GM12878 (cell line): ENCODE measurements at regions not wholly inside any gene's neighbourhood (a gene's known extent, or its start where the extent isn't known, plus 50 kb on each side); places are given as distances from the start of the nearest gene placed in this dataset.

ENCODE experiments used
- ATAC-seq: fragments of 200-7000 bp; cut with Tn5 transposase; 3 replicates; pipeline ENCODE4 v1.9.1; 2020; ENCODE audit warnings: mild to moderate bottlenecking, moderate library complexity
- BruUV-seq: library from RNA; stranded (reverse); fragments of 400-500 nt; replicated peaks from 2 replicates; lab custom pipeline; 2021; lab: Mats Ljungman, UMichigan
- CTCF ChIA-PET: fragments of 300-600 bp; sonication (Branson Sonifier 250); formaldehyde crosslinking; extraction: SDS; loops from one replicate; lab custom pipeline; 2021; ENCODE audit warnings: inconsistent platforms; lab: Yijun Ruan, JAX
- POLR2A ChIA-PET: fragments of 350-600 bp; formaldehyde crosslinking; extraction: SDS; loops from one replicate; lab custom pipeline; 2021; ENCODE audit warnings: inconsistent platforms; lab: Charles Lee
- RAD21 ChIA-PET: fragments of 300-600 bp; sonication (Branson Sonifier 250); formaldehyde crosslinking; loops from one replicate; lab custom pipeline; 2023; ENCODE audit warnings: antibody characterized with exemption; ENCODE audit not compliant: unreplicated experiment; lab: Charles Lee
- SMC1A ChIA-PET: fragments of 300-600 bp; sonication (Branson Sonifier 250); formaldehyde crosslinking; loops from one replicate; lab custom pipeline; 2023; ENCODE audit not compliant: unreplicated experiment, uncharacterized antibody; lab: Charles Lee
- DNase-seq: peaks from one replicate; pipeline ENCODE4 v3.0.0-alpha.2; 2011; ENCODE audit warnings: low read depth, low spot score
- FAIRE-seq: peaks from 3 replicates; lab custom pipeline; 2011; peaks lifted over from hg19 to GRCh38; lab: Jason Lieb, UNC
- H2AFZ ChIP-seq: 2 replicates; pipeline ENCODE4 v1.6.0; 2011; ENCODE audit warnings: low read depth, low read length, control low read depth; ENCODE audit not compliant: control insufficient read depth
- H3K27ac ChIP-seq: 2 replicates; pipeline ENCODE4 v1.5.1; 2011; ENCODE audit warnings: control low read depth; ENCODE audit not compliant: control insufficient read depth, insufficient read depth
- H3K27me3 ChIP-seq, 2 experiments: replicated peaks in 1 of 2; 2 replicates each; pipeline versions ENCODE4 v1.6.0 to v1.6.1; 2011; ENCODE audit warnings: low read length in 1 of 2; ENCODE audit not compliant: control insufficient read depth in 2 of 2, insufficient read depth in 2 of 2
- H3K36me3 ChIP-seq, 2 experiments: 2 replicates each; pipeline ENCODE4 v1.5.1; 2011; ENCODE audit warnings: low read length in 1 of 2; ENCODE audit not compliant: control insufficient read depth in 2 of 2, insufficient read depth in 2 of 2
- H3K4me1 ChIP-seq: 2 replicates; pipeline ENCODE4 v1.6.1; 2011; ENCODE audit warnings: mild to moderate bottlenecking, low read length, moderate library complexity, mixed read lengths; ENCODE audit not compliant: control insufficient read depth, insufficient read depth
- H3K4me2 ChIP-seq: 2 replicates; pipeline ENCODE4 v1.6.0; 2011; ENCODE audit warnings: control low read depth; ENCODE audit not compliant: control insufficient read depth, insufficient read depth
- H3K4me3 ChIP-seq: fragments of 200-600 bp; sonication (generic); 2 replicates; pipeline ENCODE4 v1.5.1; 2016
- H3K79me2 ChIP-seq: 2 replicates; pipeline ENCODE4 v1.6.0; 2011; ENCODE audit warnings: low read length; ENCODE audit not compliant: control insufficient read depth, insufficient read depth
- H3K9ac ChIP-seq: 2 replicates; pipeline ENCODE4 v1.8.0; 2011; ENCODE audit warnings: low read length, control low read depth, mixed read lengths; ENCODE audit not compliant: control insufficient read depth, insufficient read depth
- H3K9me3 ChIP-seq: replicated peaks from 3 replicates; pipeline ENCODE4 v1.5.1; 2011; ENCODE audit warnings: mild to moderate bottlenecking, low read length; ENCODE audit not compliant: control insufficient read depth, insufficient read depth
- H4K20me1 ChIP-seq: 2 replicates; pipeline ENCODE4 v1.6.0; 2011; ENCODE audit not compliant: control insufficient read depth, insufficient read depth
- CREM ChIP-seq: IDR thresholded peaks from 2 replicates; pipeline ENCODE4 v1.6.1; 2014; ENCODE audit warnings: antibody characterized with exemption, low read depth
- E2F8 ChIP-seq: fragments of 450-650 bp; IDR thresholded peaks from 2 replicates; pipeline ENCODE4 v1.6.1; 2018; ENCODE audit warnings: mild to moderate bottlenecking, low read depth, moderate library complexity; ENCODE audit not compliant: partially characterized antibody
- EGR1 ChIP-seq, 2 experiments: IDR thresholded peaks; 1 replicate in 1 of 2; 2 replicates in 1 of 2; pipeline ENCODE4 v1.6.1; 2011 to 2012; ENCODE audit warnings: low read depth in 2 of 2, low read length in 2 of 2, borderline replicate concordance in 1 of 2, mild to moderate bottlenecking in 1 of 2, moderate library complexity in 1 of 2
- ETV6 ChIP-seq, 2 experiments: fragments of 450-650 bp in 1 of 2; IDR thresholded peaks in 1 of 2; conservative IDR thresholded peaks in 1 of 2; 2 replicates each; pipeline ENCODE4 v1.6.1; 2014; ENCODE audit warnings: antibody characterized with exemption in 1 of 2, borderline replicate concordance in 1 of 2, low read depth in 1 of 2, mild to moderate bottlenecking in 1 of 2, moderate library complexity in 1 of 2
- HSF1 ChIP-seq: fragments of 150-350 bp; IDR thresholded peaks from 2 replicates; pipeline ENCODE4 v1.6.1; 2014; ENCODE audit warnings: mild to moderate bottlenecking, low read depth, low read length
- JUNB ChIP-seq: IDR thresholded peaks from 2 replicates; pipeline ENCODE4 v1.6.1; 2016; ENCODE audit warnings: antibody characterized with exemption, mild to moderate bottlenecking
- NR2C2 ChIP-seq: IDR thresholded peaks from 2 replicates; pipeline ENCODE4 v1.6.1; 2011; ENCODE audit warnings: borderline replicate concordance, low read depth; ENCODE audit not compliant: control insufficient read depth, insufficient read length
- POU2F2 ChIP-seq: IDR thresholded peaks from 3 replicates; pipeline ENCODE4 v1.6.1; 2011; ENCODE audit warnings: low read depth, mild to moderate bottlenecking, low read length, borderline replicate concordance
- USF1 ChIP-seq: IDR thresholded peaks from 2 replicates; pipeline ENCODE4 v1.6.1; 2011; ENCODE audit warnings: borderline replicate concordance, low read depth, mild to moderate bottlenecking, moderate library complexity, mixed read lengths, low read length; ENCODE audit not compliant: insufficient read depth; ENCODE audit errors: extremely low read length
- WGBS: methylation state at CpG from one replicate; pipeline ENCODE4 v1.1.6; 2016; ENCODE audit warnings: low lambda C conversion rate; ENCODE audit not compliant: insufficient replicate concordance, insufficient coverage; ENCODE audit errors: missing lambda C conversion rate; 5-methylcytosine and 5-hydroxymethylcytosine counted together
- in situ Hi-C: fragments of 300-500 bp; cut with MboI; formaldehyde crosslinking; loops from 9 replicates; pipeline ENCODE4 v1.14.3; 2018; ENCODE audit warnings: mixed read lengths
- intact Hi-C: fragments of 100-400 bp; cut with micrococcal nuclease; formaldehyde crosslinking; loops from one replicate; pipeline ENCODE4 v1.14.2; 2022; ENCODE audit not compliant: unreplicated experiment
- TF ChIP-seq, protein P1 (sequence below): IDR thresholded peaks from 2 replicates; pipeline ENCODE4 v1.6.1; 2011; ENCODE audit warnings: mild to moderate bottlenecking, low read depth, low read length, moderate library complexity; ENCODE audit not compliant: insufficient replicate concordance

GRCh38 chr10:123519861-123520260 is 146.3 kb upstream of the GPR26 start:
- intact Hi-C loops (no loop called here), in situ Hi-C loops (no loop called here)
- no peak overlapping the region for H3K27ac ChIP-seq
- no peak for TF ChIP-seq POU2F2
- TF ChIP-seq, all 136 proteins: peak for 0
- DNase-seq: no peak
- no peak for FAIRE-seq
- Histone ChIP-seq H2AFZ (no peak overlapping the region), H3K79me2 (no peaks in the 10 kb centered on the region), H3K9ac (no peak overlapping the region), H3K4me2 (no peak overlapping the region), H3K4me3 (no peak overlapping the region), H3K36me3 (no peaks in the 10 kb centered on the region), H3K27me3 (no peaks in the 10 kb centered on the region), H4K20me1 (no peaks in the 10 kb centered on the region), H3K4me1 (peaks cover 9% of the 10 kb centered on the region), H3K9me3 (no peaks in the 10 kb centered on the region; the same call in 2 of the 3 replicates)
- RAD21 ChIA-PET: no interaction called here
- SMC1A ChIA-PET: no interaction called here
- CTCF ChIA-PET: no interaction called here
- ATAC-seq: no peak
- 71% methylated on average over 6 of the region's 6 CpGs for WGBS
- POLR2A ChIA-PET: no interaction called here
- BruUV-seq: no TSS peak

GRCh38 chr10:123521076-123521475 is 145.1 kb upstream of the GPR26 start:
- H4K20me1 ChIP-seq: no peaks in the 10 kb centered on the region
- H3K27me3 ChIP-seq: no peaks in the 10 kb centered on the region
- ATAC-seq (no peak), DNase-seq (no peak), FAIRE-seq (no peak)
- POLR2A ChIA-PET: no interaction called here
- H3K27ac ChIP-seq: no peak overlapping the region
- WGBS: 70% methylated on average over 3 of the region's 3 CpGs
- RAD21 ChIA-PET: no interaction called here
- no peaks in the 10 kb centered on the region for H3K79me2 ChIP-seq
- intact Hi-C loops: no loop called here
- no peaks in the 10 kb centered on the region for H3K36me3 ChIP-seq
- in situ Hi-C loops: no loop called here
- no TSS peak for BruUV-seq
- no peaks in the 10 kb centered on the region; the same call in 2 of the 3 replicates for H3K9me3 ChIP-seq
- no peak overlapping the region for H3K4me3 ChIP-seq
- SMC1A ChIA-PET: no interaction called here
- CTCF ChIA-PET: no interaction called here
- no peak overlapping the region for H2AFZ ChIP-seq
- H3K9ac ChIP-seq: no peak overlapping the region
- H3K4me2 ChIP-seq: no peak overlapping the region
- H3K4me1 ChIP-seq: peaks cover 9% of the 10 kb centered on the region
- TF ChIP-seq JUNB (no peak), E2F8 (no peak), HSF1 (no peak), CREM (no peak), USF1 (no peak), ETV6 (conservative IDR thresholded peaks at IDR 0.05 in 1 of 2, IDR thresholded peaks at IDR 0.05 in 1 of 2; ENCODE audit: borderline replicate concordance in 1 of 2, low read depth in 1 of 2) (no peak), NR2C2 (no peak), EGR1 (IDR thresholded peaks at IDR 0.05; ENCODE audit: borderline replicate concordance in 1 of 2, low read depth in 2 of 2, low read length in 2 of 2) (no peak)
- TF ChIP-seq, protein P1, sequence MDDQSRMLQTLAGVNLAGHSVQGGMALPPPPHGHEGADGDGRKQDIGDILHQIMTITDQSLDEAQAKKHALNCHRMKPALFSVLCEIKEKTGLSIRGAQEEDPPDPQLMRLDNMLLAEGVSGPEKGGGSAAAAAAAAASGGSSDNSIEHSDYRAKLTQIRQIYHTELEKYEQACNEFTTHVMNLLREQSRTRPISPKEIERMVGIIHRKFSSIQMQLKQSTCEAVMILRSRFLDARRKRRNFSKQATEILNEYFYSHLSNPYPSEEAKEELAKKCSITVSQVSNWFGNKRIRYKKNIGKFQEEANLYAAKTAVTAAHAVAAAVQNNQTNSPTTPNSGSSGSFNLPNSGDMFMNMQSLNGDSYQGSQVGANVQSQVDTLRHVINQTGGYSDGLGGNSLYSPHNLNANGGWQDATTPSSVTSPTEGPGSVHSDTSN: no peak
